HEK293T (cell line): ENCODE measurements at regions not wholly inside any gene's neighbourhood (a gene's known extent, or its start where the extent isn't known, plus 50 kb on each side); places are given as distances from the start of the nearest gene placed in this dataset.

ENCODE experiments used
- ARNT ChIP-seq: fragments of 450-650 bp; IDR thresholded peaks from 2 replicates; pipeline ENCODE4 v1.6.1; 2017; ENCODE audit warnings: mild to moderate bottlenecking
- BHLHE40 ChIP-seq: fragments of 450-650 bp; IDR thresholded peaks from 2 replicates; pipeline ENCODE4 v1.6.1; 2016; ENCODE audit warnings: mild to moderate bottlenecking, moderate library complexity, borderline replicate concordance
- ELF4 ChIP-seq: fragments of 450-650 bp; IDR thresholded peaks from 2 replicates; pipeline ENCODE4 v1.6.1; 2017; ENCODE audit warnings: antibody characterized with exemption
- FOXA1 ChIP-seq: fragments of 450-650 bp; IDR thresholded peaks from 2 replicates; pipeline ENCODE4 v1.6.1; 2016; ENCODE audit warnings: mild to moderate bottlenecking
- FOXK2 ChIP-seq: fragments of 450-650 bp; IDR thresholded peaks from 2 replicates; pipeline ENCODE4 v1.6.1; 2016; ENCODE audit warnings: mild to moderate bottlenecking
- FOXM1 ChIP-seq: fragments of 450-650 bp; IDR thresholded peaks from 2 replicates; pipeline ENCODE4 v1.6.1; 2017; ENCODE audit warnings: mild to moderate bottlenecking, borderline replicate concordance
- LEF1 ChIP-seq: fragments of 450-650 bp; IDR thresholded peaks from 2 replicates; pipeline ENCODE4 v1.6.1; 2017; ENCODE audit warnings: mild to moderate bottlenecking, borderline replicate concordance
- NFRKB ChIP-seq: fragments of 450-650 bp; IDR thresholded peaks from 2 replicates; pipeline ENCODE4 v1.6.1; 2016; ENCODE audit warnings: mild to moderate bottlenecking, moderate library complexity
- PKNOX1 ChIP-seq: fragments of 450-650 bp; IDR thresholded peaks from 2 replicates; pipeline ENCODE4 v1.6.1; 2016
- SP1 ChIP-seq: fragments of 450-650 bp; IDR thresholded peaks from 2 replicates; pipeline ENCODE4 v1.6.1; 2017

GRCh38 chr3:43218156-43218555 lies 68.2 kb upstream of the SNRK start:
- no peak for TF ChIP-seq NFRKB
- TF ChIP-seq ELF4, result no peak
- TF ChIP-seq ARNT, result no peak
- TF ChIP-seq LEF1, result no peak
- TF ChIP-seq FOXM1, result no peak
- no peak for TF ChIP-seq SP1
- TF ChIP-seq PKNOX1, result no peak
- no peak for TF ChIP-seq BHLHE40
- TF ChIP-seq FOXK2, result no peak
- no peak for TF ChIP-seq FOXA1
